ENCODE measurements at regions not wholly inside any gene's neighbourhood (a gene's known extent, or its start where the extent isn't known, plus 50 kb on each side); places are given as distances from the start of the nearest gene placed in this dataset.

DNA sequence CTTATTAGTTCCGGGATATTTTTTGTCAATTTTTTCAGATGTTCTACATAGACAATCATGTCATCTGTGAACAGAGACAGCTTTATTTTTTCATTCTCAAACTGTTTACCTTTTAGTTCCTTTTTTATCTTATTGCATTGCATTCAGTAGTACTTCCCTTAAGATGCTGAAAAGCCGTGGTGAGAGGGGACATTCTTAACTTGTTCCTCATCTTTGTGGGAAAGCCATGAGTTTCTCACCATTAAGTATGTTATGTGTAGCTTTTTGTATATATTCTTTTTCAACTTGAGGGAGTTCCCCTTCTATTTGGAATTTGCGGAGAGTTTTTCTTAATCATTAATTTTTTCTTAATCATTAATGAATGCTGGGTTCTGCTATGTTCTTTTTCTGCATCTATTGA is 1727.1 kb upstream of the SEL1L start:
- dilution Hi-C loops (cut with MboI; ENCODE audit: extremely low pct_ligation_motif_present, low sequenced_read_pairs) (no loop called here), intact Hi-C loops (cut with micrococcal nuclease) (no loop called here)
- TF ChIP-seq GATA2 (IDR thresholded peaks at IDR 0.05; ENCODE audit: insufficient read depth, insufficient read length, low read depth, low read length): no peak
- no peak for TF ChIP-seq POLR2A (IDR thresholded peaks at IDR 0.05; ENCODE audit: low read depth, low read length)
- no peak for TF ChIP-seq FOS (IDR thresholded peaks at IDR 0.05; ENCODE audit: borderline replicate concordance, insufficient read depth, low read length)
- no peak for TF ChIP-seq MYC (IDR thresholded peaks at IDR 0.05; ENCODE audit: low read depth, low read length)
- no peak for TF ChIP-seq JUN (IDR thresholded peaks at IDR 0.05; ENCODE audit: borderline replicate concordance, insufficient read depth, insufficient read length, low read depth)
- TF ChIP-seq, protein P1, sequence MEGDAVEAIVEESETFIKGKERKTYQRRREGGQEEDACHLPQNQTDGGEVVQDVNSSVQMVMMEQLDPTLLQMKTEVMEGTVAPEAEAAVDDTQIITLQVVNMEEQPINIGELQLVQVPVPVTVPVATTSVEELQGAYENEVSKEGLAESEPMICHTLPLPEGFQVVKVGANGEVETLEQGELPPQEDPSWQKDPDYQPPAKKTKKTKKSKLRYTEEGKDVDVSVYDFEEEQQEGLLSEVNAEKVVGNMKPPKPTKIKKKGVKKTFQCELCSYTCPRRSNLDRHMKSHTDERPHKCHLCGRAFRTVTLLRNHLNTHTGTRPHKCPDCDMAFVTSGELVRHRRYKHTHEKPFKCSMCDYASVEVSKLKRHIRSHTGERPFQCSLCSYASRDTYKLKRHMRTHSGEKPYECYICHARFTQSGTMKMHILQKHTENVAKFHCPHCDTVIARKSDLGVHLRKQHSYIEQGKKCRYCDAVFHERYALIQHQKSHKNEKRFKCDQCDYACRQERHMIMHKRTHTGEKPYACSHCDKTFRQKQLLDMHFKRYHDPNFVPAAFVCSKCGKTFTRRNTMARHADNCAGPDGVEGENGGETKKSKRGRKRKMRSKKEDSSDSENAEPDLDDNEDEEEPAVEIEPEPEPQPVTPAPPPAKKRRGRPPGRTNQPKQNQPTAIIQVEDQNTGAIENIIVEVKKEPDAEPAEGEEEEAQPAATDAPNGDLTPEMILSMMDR (IDR thresholded peaks at IDR 0.05; ENCODE audit: extremely low read depth in 1 of 2, insufficient read depth in 1 of 2, low read depth in 1 of 2, low read length in 2 of 2): no peak
- no peak for TF ChIP-seq EZH2 (IDR thresholded peaks at IDR 0.05; ENCODE audit: borderline replicate concordance, low read depth, low read length, severe bottlenecking)
- Histone ChIP-seq H3K9me3 (replicated peaks; ENCODE audit: control insufficient read depth, insufficient read depth, low read length) (no peaks in the 10 kb centered on the region), H3K9me1 (replicated peaks; ENCODE audit: control insufficient read depth, extremely low read depth, insufficient read depth, low read length) (no peaks in the 10 kb centered on the region), H3K79me2 (ENCODE audit: control insufficient read depth, insufficient read depth, low read length) (no peaks in the 10 kb centered on the region), H3K36me3 (ENCODE audit: control insufficient read depth in 2 of 2, extremely low read depth in 1 of 2, insufficient read depth in 2 of 2, low read length in 2 of 2) (no peaks in the 10 kb centered on the region), H3K27me3 (ENCODE audit: control insufficient read depth in 2 of 2, insufficient read depth in 2 of 2, low read length in 2 of 2) (no peaks in the 10 kb centered on the region), H3K4me2 (ENCODE audit: insufficient read depth, low read length) (no peak overlapping the region), H3K4me1 (ENCODE audit: control insufficient read depth, extremely low read depth, insufficient read depth, low read length) (no peaks in the 10 kb centered on the region), H4K20me1 (replicated peaks; ENCODE audit: control insufficient read depth, extremely low read depth, insufficient read depth, low read length) (no peaks in the 10 kb centered on the region), H2AFZ (ENCODE audit: low read depth, low read length) (no peak overlapping the region), H3K9ac (replicated peaks; ENCODE audit: extremely low read depth, insufficient read depth, low read length) (no peak overlapping the region), H3K27ac (ENCODE audit: insufficient read depth, low read depth, low read length) (no peak overlapping the region), H3K4me3 (replicated peaks in 1 of 3; ENCODE audit: insufficient read depth in 1 of 3, low read depth in 1 of 3, low read length in 3 of 3) (no peak overlapping the region)
- FAIRE-seq: no peak
- POLR2A ChIA-PET: no interaction called here
- no TSS peak for BruUV-seq (replicated peaks)
- no peak for DNase-seq (ENCODE audit: low read depth, low spot score)
- CTCF ChIA-PET: no interaction called here

DNA sequence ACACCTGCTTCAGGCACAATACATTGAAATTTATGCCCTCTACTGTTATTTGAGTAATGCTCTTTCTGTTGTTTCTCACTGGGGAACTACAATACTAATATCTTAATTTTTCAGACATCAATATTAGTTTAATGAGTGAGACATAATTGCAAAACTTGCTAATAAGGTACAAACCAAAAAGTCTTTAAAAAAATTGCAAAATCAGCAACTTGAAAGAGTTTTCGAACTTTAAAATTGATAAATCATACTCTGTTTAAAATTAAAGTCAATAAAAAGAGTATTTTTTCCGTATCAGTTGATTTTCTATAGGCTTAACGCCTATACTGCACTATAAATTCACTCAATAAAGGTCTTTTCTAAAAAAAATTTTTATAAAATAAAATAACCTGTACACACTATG is 1735.9 kb upstream of the SEL1L start:
- intact Hi-C loops (cut with micrococcal nuclease) (no loop called here), dilution Hi-C loops (cut with MboI; ENCODE audit: extremely low pct_ligation_motif_present, low sequenced_read_pairs) (no loop called here)
- no peak for FAIRE-seq
- no peaks in the 10 kb centered on the region for H3K27me3 ChIP-seq (ENCODE audit: control insufficient read depth in 2 of 2, insufficient read depth in 2 of 2, low read length in 2 of 2)
- ChIA-PET POLR2A (no interaction called here), CTCF (no interaction called here)
- H4K20me1 ChIP-seq (replicated peaks; ENCODE audit: control insufficient read depth, extremely low read depth, insufficient read depth, low read length): no peaks in the 10 kb centered on the region
- H3K4me3 ChIP-seq (replicated peaks in 1 of 3; ENCODE audit: insufficient read depth in 1 of 3, low read depth in 1 of 3, low read length in 3 of 3): no peak overlapping the region
- no peaks in the 10 kb centered on the region for H3K36me3 ChIP-seq (ENCODE audit: control insufficient read depth in 2 of 2, extremely low read depth in 1 of 2, insufficient read depth in 2 of 2, low read length in 2 of 2)
- no peak for DNase-seq (ENCODE audit: low read depth, low spot score)
- H3K9me3 ChIP-seq (replicated peaks; ENCODE audit: control insufficient read depth, insufficient read depth, low read length): no peaks in the 10 kb centered on the region
- no peak overlapping the region for H3K9ac ChIP-seq (replicated peaks; ENCODE audit: extremely low read depth, insufficient read depth, low read length)
- no peaks in the 10 kb centered on the region for H3K4me1 ChIP-seq (ENCODE audit: control insufficient read depth, extremely low read depth, insufficient read depth, low read length)
- H3K27ac ChIP-seq (ENCODE audit: insufficient read depth, low read depth, low read length): no peak overlapping the region
- no peak overlapping the region for H2AFZ ChIP-seq (ENCODE audit: low read depth, low read length)
- TF ChIP-seq POLR2A (IDR thresholded peaks at IDR 0.05; ENCODE audit: low read depth, low read length) (no peak), GATA2 (IDR thresholded peaks at IDR 0.05; ENCODE audit: insufficient read depth, insufficient read length, low read depth, low read length) (no peak), POLR2AphosphoS5 (IDR thresholded peaks at IDR 0.05; ENCODE audit: insufficient read depth, low read depth, low read length) (no peak), MYC (IDR thresholded peaks at IDR 0.05; ENCODE audit: low read depth, low read length) (no peak), FOS (IDR thresholded peaks at IDR 0.05; ENCODE audit: borderline replicate concordance, insufficient read depth, low read length) (no peak), JUN (IDR thresholded peaks at IDR 0.05; ENCODE audit: borderline replicate concordance, insufficient read depth, insufficient read length, low read depth) (no peak), EZH2 (IDR thresholded peaks at IDR 0.05; ENCODE audit: borderline replicate concordance, low read depth, low read length, severe bottlenecking) (no peak)
- TF ChIP-seq, protein P1 (IDR thresholded peaks at IDR 0.05; ENCODE audit: extremely low read depth in 1 of 2, insufficient read depth in 1 of 2, low read depth in 1 of 2, low read length in 2 of 2): no peak
- TF ChIP-seq, protein P2, sequence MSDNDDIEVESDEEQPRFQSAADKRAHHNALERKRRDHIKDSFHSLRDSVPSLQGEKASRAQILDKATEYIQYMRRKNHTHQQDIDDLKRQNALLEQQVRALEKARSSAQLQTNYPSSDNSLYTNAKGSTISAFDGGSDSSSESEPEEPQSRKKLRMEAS (IDR thresholded peaks at IDR 0.05; ENCODE audit: insufficient read depth, insufficient read length): no peak
- H3K4me2 ChIP-seq (ENCODE audit: insufficient read depth, low read length): no peak overlapping the region
- BruUV-seq (replicated peaks): no TSS peak
- no peaks in the 10 kb centered on the region for H3K79me2 ChIP-seq (ENCODE audit: control insufficient read depth, insufficient read depth, low read length)
- no peaks in the 10 kb centered on the region for H3K9me1 ChIP-seq (replicated peaks; ENCODE audit: control insufficient read depth, extremely low read depth, insufficient read depth, low read length)
